K562 (cell line): ENCODE measurements at regions not wholly inside any gene's neighbourhood (a gene's known extent, or its start where the extent isn't known, plus 50 kb on each side); places are given as distances from the start of the nearest gene placed in this dataset.

Source experiments
- ATAC-seq: fragments of 200-7000 bp; cut with Tn5 transposase; 3 replicates; pipeline ENCODE4 v1.9.1; 2020; ENCODE audit warnings: moderate library complexity
- BruUV-seq: library from RNA; stranded (reverse); fragments of 400-500 nt; replicated peaks from 2 replicates; lab custom pipeline; 2021; lab: Mats Ljungman, UMichigan
- CTCF ChIA-PET: fragments of 300-600 bp; formaldehyde crosslinking; extraction: SDS; loops from one replicate; lab custom pipeline; 2021; ENCODE audit warnings: low intra/inter-chr PET ratio; lab: Yijun Ruan, JAX
- POLR2A ChIA-PET: fragments of 300-600, 350-650 bp; sonication (Branson Sonifier 250); formaldehyde crosslinking; extraction: SDS; loops from one replicate; lab custom pipeline; 2021; ENCODE audit warnings: antibody characterized with exemption, inconsistent platforms; lab: Yijun Ruan, JAX
- DNase-seq, 4 experiments: peaks; one replicate each; pipeline versions ENCODE4 v3.0.0 to v3.0.0-alpha.2; 2011 to 2018; ENCODE audit warnings: low spot score in 3 of 4, mixed read lengths in 3 of 4; ENCODE audit errors: extremely low read depth in 1 of 4
- FAIRE-seq: peaks from 2 replicates; lab custom pipeline; 2011; peaks lifted over from hg19 to GRCh38; lab: Jason Lieb, UNC
- H2AFZ ChIP-seq: 2 replicates; pipeline ENCODE4 v1.6.0; 2011; ENCODE audit warnings: low read depth, low read length, control low read depth, inconsistent platforms
- H3K27ac ChIP-seq: fragments of 200-600 bp; 3 replicates; pipeline ENCODE4 v1.8.0; 2011; ENCODE audit warnings: low read depth, mild to moderate bottlenecking, control low read depth, inconsistent platforms, low read length, moderate library complexity, mixed read lengths; ENCODE audit errors: extremely low read depth
- H3K27me3 ChIP-seq, 2 experiments: fragments of 300-600 bp in 1 of 2; 2 replicates in 1 of 2; 3 replicates in 1 of 2; pipeline versions ENCODE4 v1.6.0 to v1.8.0; 2011; ENCODE audit warnings: inconsistent platforms in 2 of 2, low read length in 2 of 2, mild to moderate bottlenecking in 1 of 2, mixed read lengths in 1 of 2, moderate library complexity in 1 of 2; ENCODE audit not compliant: control insufficient read depth in 2 of 2, insufficient read depth in 2 of 2
- H3K36me3 ChIP-seq: fragments of 300-600 bp; 3 replicates; pipeline ENCODE4 v1.8.0; 2011; ENCODE audit warnings: mild to moderate bottlenecking, low read length, inconsistent platforms; ENCODE audit not compliant: control insufficient read depth, insufficient read depth
- H3K4me1 ChIP-seq, 2 experiments: fragments of 200-600 bp in 1 of 2; replicated peaks in 1 of 2; 2 replicates in 1 of 2; 3 replicates in 1 of 2; pipeline versions ENCODE4 v1.5.1 to v1.8.0; 2011; ENCODE audit warnings: inconsistent platforms in 2 of 2, low read length in 2 of 2, mild to moderate bottlenecking in 1 of 2, mixed read lengths in 1 of 2, moderate library complexity in 1 of 2; ENCODE audit not compliant: control insufficient read depth in 2 of 2, insufficient read depth in 2 of 2
- H3K4me2 ChIP-seq: 2 replicates; pipeline ENCODE4 v1.6.1; 2011; ENCODE audit warnings: low read length, control low read depth, inconsistent platforms, mixed read lengths; ENCODE audit not compliant: insufficient read depth
- H3K4me3 ChIP-seq: fragments of 200-600 bp; sonication (generic), shearing (Covaris generic); 2 replicates; pipeline ENCODE4 v1.5.1; 2016; ENCODE audit warnings: control low read depth, inconsistent platforms
- H3K79me2 ChIP-seq: fragments of 200-600 bp; 3 replicates; pipeline ENCODE4 v1.8.0; 2011; ENCODE audit warnings: low read length, inconsistent platforms; ENCODE audit not compliant: control insufficient read depth, insufficient read depth
- H3K9ac ChIP-seq, 2 experiments: 2 replicates each; pipeline versions ENCODE4 v1.6.0 to v1.6.1; 2011; ENCODE audit warnings: low read depth in 2 of 2, low read length in 2 of 2, control low read depth in 1 of 2, inconsistent platforms in 1 of 2, mild to moderate bottlenecking in 1 of 2, mixed read lengths in 1 of 2; ENCODE audit not compliant: insufficient read depth in 1 of 2
- H3K9me1 ChIP-seq: one replicate; pipeline ENCODE4 v1.6.0; 2011; ENCODE audit warnings: inconsistent platforms, mild to moderate bottlenecking, low read length, moderate library complexity; ENCODE audit not compliant: control insufficient read depth, insufficient read depth
- H3K9me3 ChIP-seq: replicated peaks from 2 replicates; pipeline ENCODE4 v1.5.1; 2011; ENCODE audit warnings: low read depth, low read length, inconsistent platforms; ENCODE audit not compliant: control insufficient read depth, insufficient read depth
- H4K20me1 ChIP-seq: replicated peaks from 2 replicates; pipeline ENCODE4 v1.6.1; 2011; ENCODE audit warnings: low read length, inconsistent platforms, mixed read lengths; ENCODE audit not compliant: control insufficient read depth, insufficient read depth
- BCL6 ChIP-seq: fragments of 250-450 bp; sonication (Bioruptor Pico); IDR thresholded peaks from 2 replicates; pipeline ENCODE4 v1.4.0; 2020
- KAT8 ChIP-seq: fragments of 450-650 bp; IDR thresholded peaks from 2 replicates; pipeline ENCODE4 v1.6.1; 2016; ENCODE audit warnings: low read depth, mild to moderate bottlenecking
- LEF1 ChIP-seq: fragments of 450-650 bp; IDR thresholded peaks from 2 replicates; pipeline ENCODE4 v1.6.1; 2016; ENCODE audit warnings: mild to moderate bottlenecking
- MCM3 ChIP-seq: fragments of 450-650 bp; IDR thresholded peaks from 2 replicates; pipeline ENCODE4 v1.6.1; 2016
- MYNN ChIP-seq, 2 experiments: sonication (generic); formaldehyde crosslinking in 1 of 2; IDR thresholded peaks; 2 replicates each; pipeline versions ENCODE4 v1.5.0 to v1.6.1; 2016 to 2020; ENCODE audit warnings: antibody characterized with exemption in 1 of 2, missing genetic modification reagents in 1 of 2
- PCBP1 ChIP-seq: fragments of 200-400 bp; formaldehyde crosslinking; IDR thresholded peaks from 2 replicates; pipeline ENCODE4 v1.6.1; 2018; ENCODE audit warnings: mild to moderate bottlenecking, low read depth, low read length; ENCODE audit not compliant: poor library complexity, severe bottlenecking
- SLC30A9 ChIP-seq: fragments of 250-450 bp; sonication (Bioruptor Pico); IDR thresholded peaks from 2 replicates; pipeline ENCODE4 v1.8.0; 2022; ENCODE audit warnings: mild to moderate bottlenecking, moderate library complexity
- SP1 ChIP-seq: sonication (generic); formaldehyde crosslinking; IDR thresholded peaks from 2 replicates; pipeline ENCODE4 v1.8.1; 2022; ENCODE audit warnings: mild to moderate bottlenecking, missing genetic modification reagents
- WHSC1 ChIP-seq: IDR thresholded peaks from one replicate; pipeline ENCODE4 v1.6.1; 2012; ENCODE audit warnings: low read length, control low read depth, inconsistent platforms
- ZEB2 ChIP-seq: fragments of 450-650 bp; IDR thresholded peaks from 2 replicates; pipeline ENCODE4 v1.6.1; 2016
- ZNF785 ChIP-seq: fragments of 250-450 bp; sonication (Bioruptor Pico); IDR thresholded peaks from 2 replicates; pipeline ENCODE4 v1.4.0; 2020; ENCODE audit warnings: mild to moderate bottlenecking
- WGBS: fragments of 100-300 bp; shearing (Covaris generic); methylation state at CpG from one replicate; pipeline ENCODE4 v1.1.6; 2016; ENCODE audit warnings: low coverage, mixed read lengths; ENCODE audit not compliant: insufficient coverage; ENCODE audit errors: missing lambda C conversion rate; 5-methylcytosine and 5-hydroxymethylcytosine counted together
- in situ Hi-C: fragments of 300-500 bp; cut with MboI; formaldehyde crosslinking; loops from 4 replicates; pipeline ENCODE4 v1.15.0; 2018; ENCODE audit warnings: inconsistent platforms, mixed read lengths
- intact Hi-C: fragments of 100-400 bp; cut with micrococcal nuclease; formaldehyde crosslinking; loops from 2 replicates; pipeline ENCODE4 v1.14.2; 2022
- TF ChIP-seq, protein P1 (sequence below): fragments of 150-350 bp; IDR thresholded peaks from 2 replicates; pipeline ENCODE4 v1.6.1; 2014; ENCODE audit warnings: low read depth, mild to moderate bottlenecking, low read length, borderline replicate concordance
- TF ChIP-seq, protein P2 (sequence below): conservative IDR thresholded peaks from 2 replicates; pipeline ENCODE4 v1.6.1; 2011; ENCODE audit warnings: low read depth, mild to moderate bottlenecking, low read length; ENCODE audit not compliant: control insufficient read depth
- TF ChIP-seq, protein P3 (sequence below): fragments of 450-650 bp; IDR thresholded peaks from 2 replicates; pipeline ENCODE4 v1.6.1; 2017; ENCODE audit warnings: antibody characterized with exemption
- TF ChIP-seq, protein P4 (sequence below): fragments of 250-450 bp; sonication (Bioruptor Pico); IDR thresholded peaks from 2 replicates; pipeline ENCODE4 v1.8.0; 2021; ENCODE audit warnings: moderate library complexity, mild to moderate bottlenecking, inconsistent platforms

- Histone ChIP-seq H2AFZ (no peak overlapping the region), H3K27me3 (no peaks in the 10 kb centered on the region), H4K20me1 (no peaks in the 10 kb centered on the region), H3K9me3 (no peaks in the 10 kb centered on the region), H3K9me1 (no peaks in the 10 kb centered on the region), H3K36me3 (no peaks in the 10 kb centered on the region), H3K79me2 (no peaks in the 10 kb centered on the region), H3K4me1 (no peaks in the 10 kb centered on the region), H3K9ac (no peak overlapping the region), H3K4me3 (no peak overlapping the region), H3K4me2 (no peak overlapping the region), H3K27ac (no peak overlapping the region)
- WGBS = 0% methylated on average over 2 of the region's 2 CpGs
- ATAC-seq (no peak), DNase-seq (no peak), FAIRE-seq (no peak)
- intact Hi-C loops (no loop called here), in situ Hi-C loops (no loop called here)
- CTCF ChIA-PET = no interaction called here
- BruUV-seq = no TSS peak
- TF ChIP-seq, protein P1, sequence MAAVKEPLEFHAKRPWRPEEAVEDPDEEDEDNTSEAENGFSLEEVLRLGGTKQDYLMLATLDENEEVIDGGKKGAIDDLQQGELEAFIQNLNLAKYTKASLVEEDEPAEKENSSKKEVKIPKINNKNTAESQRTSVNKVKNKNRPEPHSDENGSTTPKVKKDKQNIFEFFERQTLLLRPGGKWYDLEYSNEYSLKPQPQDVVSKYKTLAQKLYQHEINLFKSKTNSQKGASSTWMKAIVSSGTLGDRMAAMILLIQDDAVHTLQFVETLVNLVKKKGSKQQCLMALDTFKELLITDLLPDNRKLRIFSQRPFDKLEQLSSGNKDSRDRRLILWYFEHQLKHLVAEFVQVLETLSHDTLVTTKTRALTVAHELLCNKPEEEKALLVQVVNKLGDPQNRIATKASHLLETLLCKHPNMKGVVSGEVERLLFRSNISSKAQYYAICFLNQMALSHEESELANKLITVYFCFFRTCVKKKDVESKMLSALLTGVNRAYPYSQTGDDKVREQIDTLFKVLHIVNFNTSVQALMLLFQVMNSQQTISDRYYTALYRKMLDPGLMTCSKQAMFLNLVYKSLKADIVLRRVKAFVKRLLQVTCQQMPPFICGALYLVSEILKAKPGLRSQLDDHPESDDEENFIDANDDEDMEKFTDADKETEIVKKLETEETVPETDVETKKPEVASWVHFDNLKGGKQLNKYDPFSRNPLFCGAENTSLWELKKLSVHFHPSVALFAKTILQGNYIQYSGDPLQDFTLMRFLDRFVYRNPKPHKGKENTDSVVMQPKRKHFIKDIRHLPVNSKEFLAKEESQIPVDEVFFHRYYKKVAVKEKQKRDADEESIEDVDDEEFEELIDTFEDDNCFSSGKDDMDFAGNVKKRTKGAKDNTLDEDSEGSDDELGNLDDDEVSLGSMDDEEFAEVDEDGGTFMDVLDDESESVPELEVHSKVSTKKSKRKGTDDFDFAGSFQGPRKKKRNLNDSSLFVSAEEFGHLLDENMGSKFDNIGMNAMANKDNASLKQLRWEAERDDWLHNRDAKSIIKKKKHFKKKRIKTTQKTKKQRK = no peak
- no peak for TF ChIP-seq ZNF785 (CRISPR knock-in tag)
- TF ChIP-seq, protein P2, sequence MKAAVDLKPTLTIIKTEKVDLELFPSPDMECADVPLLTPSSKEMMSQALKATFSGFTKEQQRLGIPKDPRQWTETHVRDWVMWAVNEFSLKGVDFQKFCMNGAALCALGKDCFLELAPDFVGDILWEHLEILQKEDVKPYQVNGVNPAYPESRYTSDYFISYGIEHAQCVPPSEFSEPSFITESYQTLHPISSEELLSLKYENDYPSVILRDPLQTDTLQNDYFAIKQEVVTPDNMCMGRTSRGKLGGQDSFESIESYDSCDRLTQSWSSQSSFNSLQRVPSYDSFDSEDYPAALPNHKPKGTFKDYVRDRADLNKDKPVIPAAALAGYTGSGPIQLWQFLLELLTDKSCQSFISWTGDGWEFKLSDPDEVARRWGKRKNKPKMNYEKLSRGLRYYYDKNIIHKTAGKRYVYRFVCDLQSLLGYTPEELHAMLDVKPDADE = no peak
- TF ChIP-seq SP1 (CRISPR knock-in tag) = no peak
- TF ChIP-seq, protein P3, sequence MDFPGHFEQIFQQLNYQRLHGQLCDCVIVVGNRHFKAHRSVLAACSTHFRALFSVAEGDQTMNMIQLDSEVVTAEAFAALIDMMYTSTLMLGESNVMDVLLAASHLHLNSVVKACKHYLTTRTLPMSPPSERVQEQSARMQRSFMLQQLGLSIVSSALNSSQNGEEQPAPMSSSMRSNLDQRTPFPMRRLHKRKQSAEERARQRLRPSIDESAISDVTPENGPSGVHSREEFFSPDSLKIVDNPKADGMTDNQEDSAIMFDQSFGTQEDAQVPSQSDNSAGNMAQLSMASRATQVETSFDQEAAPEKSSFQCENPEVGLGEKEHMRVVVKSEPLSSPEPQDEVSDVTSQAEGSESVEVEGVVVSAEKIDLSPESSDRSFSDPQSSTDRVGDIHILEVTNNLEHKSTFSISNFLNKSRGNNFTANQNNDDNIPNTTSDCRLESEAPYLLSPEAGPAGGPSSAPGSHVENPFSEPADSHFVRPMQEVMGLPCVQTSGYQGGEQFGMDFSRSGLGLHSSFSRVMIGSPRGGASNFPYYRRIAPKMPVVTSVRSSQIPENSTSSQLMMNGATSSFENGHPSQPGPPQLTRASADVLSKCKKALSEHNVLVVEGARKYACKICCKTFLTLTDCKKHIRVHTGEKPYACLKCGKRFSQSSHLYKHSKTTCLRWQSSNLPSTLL = no peak
- TF ChIP-seq KAT8 = no peak
- no peak for TF ChIP-seq MYNN (IDR thresholded peaks at IDR 0.05)
- TF ChIP-seq MYNN (CRISPR knock-in tag; IDR thresholded peaks at IDR 0.05) = no peak
- TF ChIP-seq SLC30A9 (CRISPR knock-in tag) = no peak
- no peak for TF ChIP-seq WHSC1
- no peak for TF ChIP-seq MCM3
- TF ChIP-seq, protein P4, sequence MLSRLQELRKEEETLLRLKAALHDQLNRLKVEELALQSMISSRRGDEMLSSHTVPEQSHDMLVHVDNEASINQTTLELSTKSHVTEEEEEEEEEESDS (CRISPR knock-in tag) = no peak
- no peak for TF ChIP-seq PCBP1
- TF ChIP-seq ZEB2 = no peak
- TF ChIP-seq BCL6 = no peak
- no peak for TF ChIP-seq LEF1
- POLR2A ChIA-PET = interaction anchor here (0.5 kb wide), 1 partner anchor 1209 kb away, joined by 3 read pairs; no protein-coding TSS in a partner anchor
These were observed 1050.8 kb upstream of the EEF2KMT start for GRCh38 chr16:6148361-6148760.
